H9 (cell line): ENCODE measurements at regions not wholly inside any gene's neighbourhood (a gene's known extent, or its start where the extent isn't known, plus 50 kb on each side); places are given as distances from the start of the nearest gene placed in this dataset.

Experiments used
- DNase-seq: peaks from one replicate; pipeline ENCODE4 v3.0.0-alpha.2; 2017
- H2AFZ ChIP-seq: one replicate; pipeline ENCODE4 v1.6.1; 2013; ENCODE audit warnings: mild to moderate bottlenecking, low read length, control low read depth, moderate library complexity
- H2AK5ac ChIP-seq: 2 replicates; pipeline ENCODE4 v1.6.1; 2013; ENCODE audit warnings: low read length, control low read depth, mixed read lengths; ENCODE audit not compliant: insufficient read length
- H2BK120ac ChIP-seq: one replicate; pipeline ENCODE4 v1.6.1; 2013; ENCODE audit warnings: low read depth, mild to moderate bottlenecking, low read length, control low read depth, inconsistent platforms; ENCODE audit not compliant: poor library complexity, severe bottlenecking
- H2BK12ac ChIP-seq: 2 replicates; pipeline ENCODE4 v1.6.1; 2013; ENCODE audit warnings: low read length, control low read depth, mixed read lengths, low read depth; ENCODE audit not compliant: insufficient read length
- H2BK15ac ChIP-seq: 2 replicates; pipeline ENCODE4 v1.6.1; 2013; ENCODE audit warnings: low read depth, low read length, control low read depth
- H2BK20ac ChIP-seq: one replicate; pipeline ENCODE4 v1.6.1; 2013; ENCODE audit warnings: low read depth, mild to moderate bottlenecking, low read length, control low read depth, inconsistent platforms; ENCODE audit not compliant: poor library complexity, severe bottlenecking
- H2BK5ac ChIP-seq: 2 replicates; pipeline ENCODE4 v1.6.1; 2013; ENCODE audit warnings: low read length, control low read depth, mixed read lengths; ENCODE audit not compliant: insufficient read length
- H3K14ac ChIP-seq: 2 replicates; pipeline ENCODE4 v1.6.1; 2013; ENCODE audit warnings: low read length, control low read depth; ENCODE audit not compliant: insufficient read depth
- H3K18ac ChIP-seq: 2 replicates; pipeline ENCODE4 v1.6.1; 2013; ENCODE audit warnings: low read depth, mild to moderate bottlenecking, mixed read lengths, low read length, control low read depth; ENCODE audit not compliant: insufficient read length
- H3K23ac ChIP-seq: 2 replicates; pipeline ENCODE4 v1.6.1; 2013; ENCODE audit warnings: low read length, control low read depth, mixed read lengths, low read depth; ENCODE audit not compliant: insufficient read length
- H3K23me2 ChIP-seq: 2 replicates; pipeline ENCODE4 v1.6.1; 2013; ENCODE audit warnings: low read depth, mild to moderate bottlenecking, mixed read lengths, low read length, control low read depth; ENCODE audit not compliant: insufficient read length, poor library complexity, severe bottlenecking
- H3K27ac ChIP-seq: 2 replicates; pipeline ENCODE4 v1.5.1; 2013; ENCODE audit warnings: low read length, control low read depth, mixed read lengths, low read depth; ENCODE audit not compliant: insufficient read length
- H3K27me3 ChIP-seq: 2 replicates; pipeline ENCODE4 v1.6.1; 2013; ENCODE audit warnings: low read length, control low read depth, inconsistent platforms; ENCODE audit not compliant: insufficient read depth
- H3K4ac ChIP-seq: 2 replicates; pipeline ENCODE4 v1.6.1; 2013; ENCODE audit warnings: low read depth, mild to moderate bottlenecking, control low read depth, inconsistent platforms, low read length, moderate library complexity
- H3K4me1 ChIP-seq: 2 replicates; pipeline ENCODE4 v1.6.1; 2013; ENCODE audit warnings: low read length, control low read depth, inconsistent platforms; ENCODE audit not compliant: insufficient read depth
- H3K4me2 ChIP-seq: 2 replicates; pipeline ENCODE4 v1.6.1; 2013; ENCODE audit warnings: low read length, control low read depth, mixed read lengths; ENCODE audit not compliant: insufficient read length, insufficient read depth
- H3K56ac ChIP-seq: 2 replicates; pipeline ENCODE4 v1.6.1; 2013; ENCODE audit warnings: low read depth, mild to moderate bottlenecking, mixed read lengths, low read length, control low read depth; ENCODE audit not compliant: insufficient read length
- H3K79me1 ChIP-seq: 2 replicates; pipeline ENCODE4 v1.6.1; 2013; ENCODE audit warnings: low read depth, mild to moderate bottlenecking, moderate library complexity, low read length, control low read depth, inconsistent platforms; ENCODE audit not compliant: insufficient read depth, poor library complexity, severe bottlenecking
- H3K79me2 ChIP-seq: 2 replicates; pipeline ENCODE4 v1.6.1; 2013; ENCODE audit warnings: low read length, control low read depth, inconsistent platforms; ENCODE audit not compliant: insufficient read depth
- H3K9ac ChIP-seq: 2 replicates; pipeline ENCODE4 v1.6.1; 2013; ENCODE audit warnings: low read length, control low read depth, mixed read lengths; ENCODE audit not compliant: insufficient read length; ENCODE audit errors: extremely low read depth
- H3K9me3 ChIP-seq: one replicate; pipeline ENCODE4 v1.6.1; 2013; ENCODE audit warnings: low read depth, low read length, inconsistent platforms; ENCODE audit not compliant: control insufficient read depth
- H3T11ph ChIP-seq: one replicate; pipeline ENCODE4 v1.6.1; 2013; ENCODE audit warnings: mild to moderate bottlenecking, low read length, control low read depth, inconsistent platforms
- H4K20me1 ChIP-seq: one replicate; pipeline ENCODE4 v1.6.1; 2013; ENCODE audit not compliant: control insufficient read depth, insufficient read length, insufficient read depth
- H4K5ac ChIP-seq: 2 replicates; pipeline ENCODE4 v1.6.1; 2013; ENCODE audit warnings: low read depth, mild to moderate bottlenecking, mixed read lengths, low read length, control low read depth; ENCODE audit not compliant: insufficient read length
- H4K8ac ChIP-seq: replicated peaks from 2 replicates; pipeline ENCODE4 v1.6.1; 2013; ENCODE audit warnings: low read length, control low read depth, mixed read lengths, low read depth; ENCODE audit not compliant: insufficient read length
- H4K91ac ChIP-seq: 2 replicates; pipeline ENCODE4 v1.6.1; 2013; ENCODE audit warnings: low read depth, mild to moderate bottlenecking, moderate library complexity, mixed read lengths, low read length, control low read depth; ENCODE audit not compliant: insufficient read length
- H3K27ac Mint-ChIP-seq, 3 experiments: 2 replicates in 2 of 3; 3 replicates in 1 of 3; pipeline ENCODE4 v1.8.0; 2020 to 2021; ENCODE audit warnings: mixed read lengths in 3 of 3, mild to moderate bottlenecking in 1 of 3, moderate library complexity in 1 of 3
- H3K27me3 Mint-ChIP-seq: 2 replicates; pipeline ENCODE4 v1.8.0; 2021; ENCODE audit warnings: low read depth, mild to moderate bottlenecking, moderate library complexity, mixed read lengths
- H3K36me3 Mint-ChIP-seq, 3 experiments: 2 replicates in 2 of 3; 3 replicates in 1 of 3; pipeline ENCODE4 v1.8.0; 2020 to 2021; ENCODE audit warnings: low read depth in 3 of 3, mixed read lengths in 3 of 3; ENCODE audit not compliant: insufficient read depth in 1 of 3
- H3K4me1 Mint-ChIP-seq, 2 experiments: 2 replicates each; pipeline ENCODE4 v1.8.0; 2020; ENCODE audit warnings: mixed read lengths in 2 of 2
- H3K4me3 Mint-ChIP-seq, 2 experiments: 2 replicates in 1 of 2; 3 replicates in 1 of 2; pipeline ENCODE4 v1.8.0; 2020 to 2021; ENCODE audit warnings: mild to moderate bottlenecking in 2 of 2, mixed read lengths in 2 of 2, moderate library complexity in 1 of 2
- H3K9me3 Mint-ChIP-seq, 2 experiments: 2 replicates in 1 of 2; 3 replicates in 1 of 2; pipeline ENCODE4 v1.8.0; 2020; ENCODE audit warnings: mild to moderate bottlenecking in 2 of 2, mixed read lengths in 2 of 2, moderate library complexity in 1 of 2
- CTCF ChIP-seq: fragments of 200-600 bp; sonication (generic); conservative IDR thresholded peaks from 3 replicates; pipeline ENCODE4 v1.8.0; 2021; ENCODE audit warnings: antibody characterized with exemption, mild to moderate bottlenecking
- WGBS: extraction: QIAGEN DNeasy Blood & Tissue Kit; methylation state at CpG from one replicate; pipeline ENCODE4 v1.1.7; 2013; ENCODE audit warnings: missing lambda C conversion rate, low lambda C conversion rate, mixed read lengths; ENCODE audit not compliant: insufficient read length; ENCODE audit errors: extremely low coverage; 5-methylcytosine and 5-hydroxymethylcytosine counted together

- no peak overlapping the region for H2BK12ac ChIP-seq
- H3K36me3 Mint-ChIP-seq, result no peaks in the 10 kb centered on the region
- no peak overlapping the region for H3K23ac ChIP-seq
- peaks cover 9% of the 10 kb centered on the region in 2 experiments for H3K4me1 Mint-ChIP-seq
- no peak overlapping the region for H3K27ac Mint-ChIP-seq
- no peak overlapping the region for H2BK20ac ChIP-seq
- no peak overlapping the region for H2AK5ac ChIP-seq
- H4K91ac ChIP-seq, result no peak overlapping the region
- no peak overlapping the region for H3K4ac ChIP-seq
- no peak overlapping the region for H2BK120ac ChIP-seq
- no peak overlapping the region for H3K56ac ChIP-seq
- no peaks in the 10 kb centered on the region for H3K23me2 ChIP-seq
- H3K14ac ChIP-seq, result no peak overlapping the region; the same call in 1 of the 2 replicates
- no peaks in the 10 kb centered on the region for H4K20me1 ChIP-seq
- no peak for DNase-seq
- H3K79me1 ChIP-seq, result no peaks in the 10 kb centered on the region
- H3K27me3 ChIP-seq, result no peaks in the 10 kb centered on the region; the same call in 1 of the 2 replicates
- no peaks in the 10 kb centered on the region for H3K79me2 ChIP-seq
- H2BK15ac ChIP-seq, result no peak overlapping the region
- H2AFZ ChIP-seq, result no peak overlapping the region
- H3K27ac ChIP-seq, result no peak overlapping the region
- H3T11ph ChIP-seq, result no peak overlapping the region
- no CpG with 5 or more reads among the region's 10 CpGs for WGBS
- peaks cover 55% of the 10 kb centered on the region for H3K27me3 Mint-ChIP-seq
- no peak overlapping the region for H3K18ac ChIP-seq
- no peak overlapping the region for H2BK5ac ChIP-seq
- H4K5ac ChIP-seq, result no peak overlapping the region
- no peaks in the 10 kb centered on the region for H3K9me3 Mint-ChIP-seq
- H3K4me1 ChIP-seq, result no peaks in the 10 kb centered on the region
- no peak overlapping the region for H3K4me3 Mint-ChIP-seq
- H3K9me3 ChIP-seq, result no peaks in the 10 kb centered on the region
- no peak overlapping the region for H4K8ac ChIP-seq
- H3K4me2 ChIP-seq, result no peak overlapping the region
- H3K9ac ChIP-seq, result no peak overlapping the region
- TF ChIP-seq CTCF, result no peak
These were observed 73.9 kb upstream of the SLC6A11 start for GRCh38 chr3:10741891-10742671.
